ENCODE measurements at regions not wholly inside any gene's neighbourhood (a gene's known extent, or its start where the extent isn't known, plus 50 kb on each side); places are given as distances from the start of the nearest gene placed in this dataset.

- DNase-seq (ENCODE audit: insufficient read length, low spot score) (no peak), FAIRE-seq (no peak)
Observed at GRCh38 chr4:26093551-26093950, 179.5 kb downstream of the SMIM20 start.

GRCh38 chr4:26094076-26094475, 180.1 kb downstream of the SMIM20 start:
- DNase-seq (ENCODE audit: insufficient read length, low spot score) (no peak), FAIRE-seq (no peak)

- DNase-seq (ENCODE audit: insufficient read length, low spot score) (no peak), FAIRE-seq (no peak)
Observed at GRCh38 chr4:26094911-26095310, 180.9 kb downstream of the SMIM20 start.

DNA sequence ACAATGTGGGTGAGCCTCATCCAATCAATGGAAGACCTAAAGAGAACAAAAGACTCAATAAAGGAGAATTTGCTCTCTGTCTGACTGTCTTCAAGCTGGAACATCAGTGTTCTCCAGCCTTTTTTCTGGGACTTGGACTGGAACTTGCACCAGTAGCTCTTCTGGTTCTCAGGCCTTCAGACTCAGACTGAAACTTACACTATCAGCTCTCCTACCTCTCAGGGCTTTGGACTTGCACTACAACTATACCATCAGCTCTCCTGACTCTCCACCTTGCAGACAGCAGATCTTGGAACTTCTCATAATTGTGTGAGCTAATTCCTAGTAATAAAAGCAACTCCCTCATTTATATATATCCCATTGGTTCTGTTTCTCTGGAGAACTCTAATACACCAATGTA, 185.9 kb downstream of the SMIM20 start:
- no peak for DNase-seq (ENCODE audit: insufficient read length, low spot score)
- no peak for FAIRE-seq

- DNase-seq (ENCODE audit: insufficient read length, low spot score), result no peak
- no peak for FAIRE-seq
Observed at GRCh38 chr4:26101011-26101410, 187.0 kb downstream of the SMIM20 start.

GRCh38 chr4:26104056-26104685, 190.2 kb downstream of the SMIM20 start:
- DNase-seq (ENCODE audit: insufficient read length, low spot score) (no peak), FAIRE-seq (no peak)

DNA sequence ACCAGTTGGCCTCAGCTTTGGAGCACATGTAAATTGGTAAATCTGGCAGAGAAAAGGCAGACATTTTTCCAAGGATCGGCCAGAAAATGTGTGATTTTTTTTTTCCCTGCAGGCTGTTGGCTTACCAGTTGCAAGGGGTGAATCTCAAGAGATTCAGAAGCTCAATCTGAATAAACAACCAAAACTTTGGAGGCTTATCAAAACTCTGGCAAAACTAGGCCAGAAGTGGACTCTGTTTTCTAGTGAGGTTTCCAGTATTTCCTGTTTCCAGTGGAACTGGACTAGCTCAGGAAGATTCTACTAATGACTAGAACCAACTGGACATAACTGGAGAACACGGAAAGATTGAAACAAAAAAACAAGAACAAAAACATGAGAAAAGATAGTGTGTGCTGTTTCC, 191.3 kb downstream of the SMIM20 start:
- FAIRE-seq (no peak), DNase-seq (ENCODE audit: insufficient read length, low spot score) (no peak)

DNA sequence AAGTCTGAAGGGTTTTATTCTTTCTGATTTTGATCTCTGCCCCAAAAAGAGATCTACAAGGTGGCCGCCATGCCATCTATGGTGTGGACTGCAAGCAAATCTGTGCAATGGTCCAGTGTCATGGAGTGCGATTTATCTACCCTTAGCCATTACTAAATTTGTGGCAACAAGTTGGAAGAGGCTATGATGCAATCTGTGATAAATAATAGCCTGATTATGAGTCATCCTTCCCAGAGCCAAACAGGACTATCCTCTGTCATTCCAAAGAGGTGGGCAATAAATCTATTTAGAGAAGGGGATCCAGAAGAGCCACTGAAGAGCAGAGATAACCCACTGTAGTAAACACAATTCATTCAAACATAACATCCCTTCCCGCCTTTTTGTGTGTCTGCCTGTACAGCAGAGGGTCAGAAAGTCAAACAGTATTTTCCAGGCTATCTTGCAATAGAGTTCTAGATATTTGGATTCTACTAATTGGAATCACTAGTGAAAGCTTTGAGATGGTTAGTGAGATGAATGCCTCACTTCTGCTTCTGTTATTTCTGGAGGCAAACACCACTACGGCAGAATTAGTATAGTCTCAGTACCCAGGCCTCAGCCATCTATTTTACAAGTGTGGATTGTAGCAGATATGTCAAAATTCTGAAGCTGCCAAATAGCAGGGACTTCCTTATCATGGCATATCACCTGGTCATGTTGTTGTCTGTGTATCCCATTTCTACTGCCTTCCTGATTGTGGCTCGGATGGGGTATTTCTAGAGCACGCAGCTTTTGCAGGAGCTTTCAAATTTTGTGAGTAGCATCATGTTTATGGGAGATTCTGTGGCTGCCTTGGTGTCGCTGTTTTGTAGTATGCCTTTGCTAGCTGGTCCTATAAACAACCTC, 192.0 kb downstream of the SMIM20 start:
- no peak for FAIRE-seq
- peak; percentile 54 for DNase-seq (ENCODE audit: insufficient read length, low spot score)

- DNase-seq (ENCODE audit: insufficient read length, low spot score) (no peak), FAIRE-seq (no peak)
Observed at GRCh38 chr4:26106776-26107175, 192.8 kb downstream of the SMIM20 start.

- no peak for DNase-seq (ENCODE audit: insufficient read length, low spot score)
- FAIRE-seq, result no peak
Observed at GRCh38 chr4:26108054-26108453, 194.0 kb downstream of the SMIM20 start.

DNA sequence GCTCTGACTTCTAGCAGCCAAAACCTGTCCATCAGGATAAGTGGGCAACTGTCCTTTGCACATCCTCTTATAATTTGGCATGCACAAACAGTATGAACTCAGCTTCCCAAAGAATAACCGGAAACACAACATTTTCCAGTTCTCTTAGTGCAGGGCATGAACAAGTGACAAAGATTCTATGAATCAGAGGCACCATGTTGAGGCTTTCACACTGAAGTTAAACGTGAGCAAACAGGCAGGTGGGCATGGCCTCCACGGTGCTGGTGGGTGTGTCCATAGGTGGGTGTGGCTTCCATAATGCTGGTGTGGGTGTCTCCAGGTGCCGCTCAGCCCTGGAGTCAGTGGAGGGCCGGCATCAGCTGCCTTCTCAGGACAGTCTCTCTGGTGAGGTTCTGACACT, 196.5 kb downstream of the SMIM20 start:
- DNase-seq (ENCODE audit: insufficient read length, low spot score) (no peak), FAIRE-seq (no peak)

- FAIRE-seq, result no peak
- DNase-seq (ENCODE audit: insufficient read length, low spot score), result no peak
Observed at GRCh38 chr4:26113339-26113940, 199.4 kb downstream of the SMIM20 start.

- DNase-seq (ENCODE audit: insufficient read length, low spot score), result peak; percentile 68
- FAIRE-seq, result peak; percentile 94
Observed at GRCh38 chr4:26116057-26116456, 202.0 kb downstream of the SMIM20 start.

GRCh38 chr4:26120098-26120825, 200.6 kb upstream of the RBPJ start:
- FAIRE-seq, result no peak
- DNase-seq (ENCODE audit: insufficient read length, low spot score), result no peak

- no peak for DNase-seq (ENCODE audit: insufficient read length, low spot score)
- FAIRE-seq, result no peak
Observed at GRCh38 chr4:26122690-26123089, 198.1 kb upstream of the RBPJ start.

DNA sequence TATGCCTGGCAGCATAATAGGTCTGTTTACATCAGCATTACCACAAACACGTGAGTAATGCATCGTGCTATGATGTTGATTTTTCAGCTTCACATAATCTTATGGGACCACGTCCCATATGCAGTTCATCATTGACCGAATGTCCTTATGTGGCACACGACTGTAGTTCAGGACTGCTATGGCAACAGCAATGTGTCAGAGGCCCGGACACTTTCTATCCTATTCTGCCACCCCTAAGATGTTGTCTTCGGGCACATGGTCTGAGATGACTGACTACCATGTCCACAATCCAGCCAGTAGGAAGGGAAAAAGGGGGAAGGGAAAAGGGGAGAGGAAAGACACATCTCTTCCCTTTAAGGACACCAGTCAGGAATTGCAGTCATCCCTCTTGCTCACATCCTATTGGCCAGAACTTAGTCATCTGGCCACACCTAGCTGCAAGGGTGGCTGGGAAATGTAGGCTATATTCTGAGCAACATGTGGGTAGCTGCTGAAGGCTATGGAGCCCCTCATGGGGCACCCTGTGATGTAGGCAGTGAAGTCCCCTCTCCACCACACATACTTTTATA, 196.0 kb upstream of the RBPJ start:
- FAIRE-seq, result no peak
- no peak for DNase-seq (ENCODE audit: insufficient read length, low spot score)

DNA sequence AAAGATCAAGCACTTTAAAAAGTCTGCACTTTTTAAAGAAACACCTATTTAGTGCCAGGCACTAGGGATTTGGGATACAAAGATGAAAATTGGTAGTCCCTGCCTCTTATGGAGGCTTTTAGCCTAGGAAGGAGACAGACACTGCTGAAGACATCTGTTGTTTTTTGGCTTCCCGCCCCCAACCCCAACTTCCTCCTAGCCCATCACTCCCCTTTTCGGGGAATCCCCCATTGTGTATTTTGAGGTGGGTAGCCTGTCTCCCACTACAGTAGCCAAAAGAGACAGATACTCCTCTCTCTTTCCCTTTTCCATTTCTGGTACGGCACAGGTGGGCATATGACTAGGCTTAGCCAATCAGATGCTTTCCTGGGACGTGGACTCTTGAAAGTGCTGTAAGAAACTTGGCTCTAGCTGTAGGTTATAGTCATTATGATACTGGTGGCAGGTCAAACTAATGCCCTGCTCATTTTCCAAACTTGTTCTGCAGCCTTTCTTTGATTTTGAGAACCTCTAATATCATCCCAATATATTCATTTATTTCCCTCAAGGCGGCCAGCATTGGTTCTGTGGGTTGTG, 194.6 kb upstream of the RBPJ start:
- DNase-seq (ENCODE audit: insufficient read length, low spot score), result no peak
- no peak for FAIRE-seq

DNA sequence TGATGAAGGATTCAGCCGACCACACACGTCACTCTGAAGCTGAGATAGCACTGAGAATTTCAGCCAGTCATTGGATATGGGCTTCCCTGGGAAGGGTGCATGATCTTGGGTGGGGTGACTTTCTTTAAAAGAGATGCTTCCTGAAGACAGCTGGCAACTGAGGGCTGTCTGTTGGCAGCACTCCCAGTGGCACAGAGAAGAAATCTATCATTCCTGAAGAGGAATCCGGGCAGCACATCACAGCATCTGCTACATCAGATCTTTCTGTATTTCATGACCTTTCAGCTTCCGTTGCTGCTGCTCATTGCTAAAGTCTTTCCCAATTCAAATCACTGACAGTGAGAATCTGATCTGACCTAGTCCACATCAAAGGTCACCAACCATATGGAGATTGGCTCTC, 193.8 kb upstream of the RBPJ start:
- no peak for DNase-seq (ENCODE audit: insufficient read length, low spot score)

GRCh38 chr4:26127851-26128337, 192.9 kb upstream of the RBPJ start:
- FAIRE-seq (no peak), DNase-seq (ENCODE audit: insufficient read length, low spot score) (no peak)

More for the DNA sequence above, 193.8 kb upstream of the RBPJ start:
- no peak for FAIRE-seq

DNA sequence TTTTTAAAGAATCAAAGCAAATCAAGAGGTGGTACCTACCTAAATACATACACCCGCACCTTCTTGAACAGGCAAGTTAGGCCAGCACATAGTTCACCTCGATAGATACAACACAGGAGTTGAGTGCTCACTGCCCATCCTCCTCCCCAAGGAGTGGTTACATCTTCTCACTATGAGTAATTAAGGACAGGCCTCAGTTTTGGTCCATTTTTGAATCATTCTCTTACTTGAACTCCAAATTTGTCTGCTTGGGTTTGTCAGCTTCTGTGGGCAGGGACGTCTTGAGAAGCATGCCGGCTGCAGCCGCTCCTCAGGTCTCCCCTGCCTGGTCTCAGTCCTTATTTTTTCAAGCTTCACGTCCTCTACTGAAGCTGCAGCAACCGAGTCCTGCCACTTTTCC, 190.6 kb upstream of the RBPJ start:
- DNase-seq (ENCODE audit: insufficient read length, low spot score) (no peak), FAIRE-seq (no peak)
